HK-2 (cell line): ENCODE measurements at regions not wholly inside any gene's neighbourhood (a gene's known extent, or its start where the extent isn't known, plus 50 kb on each side); places are given as distances from the start of the nearest gene placed in this dataset.

Experiments
- DNase-seq: peaks from one replicate; pipeline ENCODE4 v3.0.0-alpha.2; 2018; ENCODE audit not compliant: unreplicated experiment

GRCh38 chr15:38886315-38887163 is 321.9 kb upstream of the RASGRP1 start:
- no peak for DNase-seq

GRCh38 chr15:38888701-38889221 is 324.1 kb upstream of the RASGRP1 start:
- no peak for DNase-seq

- DNase-seq: no peak
These were observed 325.6 kb upstream of the RASGRP1 start for GRCh38 chr15:38890194-38890593.

- no peak for DNase-seq
These were observed 329.3 kb upstream of the RASGRP1 start for GRCh38 chr15:38893925-38894242.

GRCh38 chr15:38894243-38894948 is 329.8 kb upstream of the RASGRP1 start:
- peak; percentile 51 for DNase-seq

- DNase-seq: no peak
These were observed 331.0 kb upstream of the RASGRP1 start for GRCh38 chr15:38895326-38896255.

- DNase-seq: no peak
These were observed 332.0 kb upstream of the RASGRP1 start for GRCh38 chr15:38896647-38897046.

GRCh38 chr15:38897551-38897950 is 332.9 kb upstream of the RASGRP1 start:
- DNase-seq: no peak

- no peak for DNase-seq
These were observed 333.6 kb upstream of the RASGRP1 start for GRCh38 chr15:38898236-38898635.

GRCh38 chr15:38899300-38899699 is 334.7 kb upstream of the RASGRP1 start:
- no peak for DNase-seq

- DNase-seq: no peak
These were observed 339.7 kb upstream of the RASGRP1 start for GRCh38 chr15:38904298-38904697.

- no peak for DNase-seq
These were observed 341.0 kb upstream of the RASGRP1 start for GRCh38 chr15:38905632-38906031.

- no peak for DNase-seq
These were observed 356.4 kb upstream of the RASGRP1 start for GRCh38 chr15:38920966-38921365.

- no peak for DNase-seq
These were observed 356.9 kb upstream of the RASGRP1 start for GRCh38 chr15:38921471-38921870.

GRCh38 chr15:38928431-38928830 is 363.8 kb upstream of the RASGRP1 start:
- DNase-seq: no peak

- no peak for DNase-seq
These were observed 366.4 kb upstream of the RASGRP1 start for GRCh38 chr15:38930851-38931572.

GRCh38 chr15:38941399-38941953 is 376.9 kb upstream of the RASGRP1 start:
- peak; percentile 6 for DNase-seq

- DNase-seq: no peak
These were observed 379.9 kb upstream of the RASGRP1 start for GRCh38 chr15:38944536-38944935.

- DNase-seq: no peak
These were observed 381.1 kb upstream of the RASGRP1 start for GRCh38 chr15:38945551-38946298.

GRCh38 chr15:38954090-38954489 is 389.5 kb upstream of the RASGRP1 start:
- DNase-seq: no peak
